ENCODE measurements at regions not wholly inside any gene's neighbourhood (a gene's known extent, or its start where the extent isn't known, plus 50 kb on each side); places are given as distances from the start of the nearest gene placed in this dataset.

- DNase-seq (ENCODE audit: low read depth in 2 of 3, low spot score in 2 of 3), result no peak
Measured at GRCh38 chr16:86285938-86286921, 224.1 kb upstream of the FOXF1 start.

GRCh38 chr16:86286991-86287663 is 223.2 kb upstream of the FOXF1 start:
- no peak for DNase-seq (ENCODE audit: low read depth in 2 of 3, low spot score in 2 of 3)

- no peak for DNase-seq (ENCODE audit: low read depth in 2 of 3, low spot score in 2 of 3)
Measured at GRCh38 chr16:86287664-86288201, 222.6 kb upstream of the FOXF1 start.

DNA sequence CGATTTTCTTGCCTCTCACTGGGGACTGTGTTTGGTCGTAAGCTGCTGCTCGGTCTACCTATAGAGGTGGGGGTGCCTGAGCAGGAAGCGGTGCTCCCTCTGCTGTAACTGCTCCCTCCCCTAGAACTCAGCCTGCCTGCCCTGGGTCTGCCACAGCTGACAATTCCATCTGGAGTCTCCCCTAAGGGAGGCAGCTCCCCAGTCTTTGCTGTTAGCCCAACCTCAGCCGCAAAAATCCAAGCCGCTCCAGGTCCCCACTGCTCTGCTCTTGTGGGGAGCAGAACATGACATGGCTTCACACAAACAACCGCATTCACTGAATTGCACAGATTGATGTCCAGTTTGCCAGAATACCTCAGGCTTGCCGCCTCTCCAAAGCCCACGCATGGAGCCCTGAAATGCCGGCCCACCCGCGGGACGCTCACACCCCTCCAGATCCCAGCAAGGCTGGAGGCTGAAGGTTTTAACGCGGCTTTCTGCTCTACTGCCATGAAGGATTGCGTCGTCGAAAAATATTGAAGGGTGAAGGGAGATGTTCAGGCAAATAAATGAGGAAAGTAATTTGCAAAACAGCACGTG is 221.5 kb upstream of the FOXF1 start:
- DNase-seq (ENCODE audit: low read depth in 2 of 3, low spot score in 2 of 3), result no peak

- DNase-seq (ENCODE audit: low read depth in 2 of 3, low spot score in 2 of 3), result no peak
Measured at GRCh38 chr16:86289304-86289703, 221.0 kb upstream of the FOXF1 start.

DNA sequence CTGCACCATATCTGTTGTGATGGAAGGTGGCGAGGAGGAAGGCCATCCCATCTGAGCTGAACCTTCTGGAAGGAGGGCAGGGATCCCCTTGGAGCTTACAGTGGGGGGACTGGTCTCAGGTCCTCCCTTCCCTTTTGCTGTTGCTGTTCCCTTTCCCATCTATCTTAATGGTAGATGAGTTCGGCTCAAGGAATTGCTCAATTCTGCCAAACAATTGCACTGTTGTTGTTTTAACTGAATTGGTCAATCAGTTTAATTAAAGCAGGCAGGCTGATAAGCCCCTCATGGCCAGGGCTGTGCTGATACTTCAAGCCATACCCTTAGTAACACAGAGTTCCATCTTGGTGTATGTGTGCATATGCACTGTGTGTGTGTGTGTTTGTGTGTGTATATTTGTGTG is 220.4 kb upstream of the FOXF1 start:
- DNase-seq (ENCODE audit: low read depth in 2 of 3, low spot score in 2 of 3), result no peak

DNA sequence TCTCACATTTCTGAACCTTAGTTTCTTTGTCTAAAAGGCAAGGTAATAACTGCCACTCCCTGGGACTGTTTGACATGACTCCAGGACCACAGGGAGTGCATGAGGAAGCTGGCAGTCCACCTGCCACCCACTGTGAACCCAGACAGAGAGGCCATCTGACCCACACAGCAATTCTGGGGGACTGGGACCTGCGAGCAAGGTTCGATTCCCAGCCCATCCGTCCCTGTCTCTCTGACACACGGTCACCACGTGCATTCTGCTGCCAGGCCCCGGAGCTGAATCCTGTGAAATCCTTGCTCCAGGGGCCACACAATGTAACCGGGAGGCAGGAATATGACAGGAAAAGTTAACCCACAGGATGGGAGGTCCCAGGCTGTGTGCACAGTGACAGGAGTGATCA is 218.8 kb upstream of the FOXF1 start:
- DNase-seq (ENCODE audit: low read depth in 2 of 3, low spot score in 2 of 3), result no peak

DNA sequence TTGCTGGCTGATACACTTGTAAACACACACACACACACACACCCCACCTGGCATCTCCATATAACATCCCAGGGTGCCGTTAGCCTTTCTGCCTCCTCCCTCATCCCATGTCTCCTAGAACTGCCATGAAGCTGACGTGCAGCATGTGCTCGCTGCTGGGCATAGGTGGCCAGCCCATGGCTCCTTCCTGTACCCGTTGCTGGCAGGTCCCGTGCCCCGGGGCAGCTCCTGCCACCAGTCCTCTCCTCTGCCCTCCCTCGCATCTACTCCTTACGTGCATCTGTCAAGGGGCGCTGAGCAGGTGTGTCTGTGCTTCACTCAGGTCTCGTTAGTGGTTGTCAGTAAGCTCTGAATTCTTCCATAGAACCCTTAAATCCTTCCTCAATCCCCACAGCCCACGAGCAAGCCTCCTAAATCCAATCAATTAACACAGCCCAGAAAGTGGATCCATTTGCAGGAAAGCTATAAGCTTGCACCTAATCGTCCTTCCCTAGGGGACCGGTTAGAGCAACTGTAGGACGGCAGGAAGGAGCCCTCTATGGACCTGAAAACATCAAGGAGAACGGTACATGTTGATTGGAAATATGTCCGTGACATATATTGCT is 218.1 kb upstream of the FOXF1 start:
- no peak for DNase-seq (ENCODE audit: low read depth in 2 of 3, low spot score in 2 of 3)

- no peak for DNase-seq (ENCODE audit: low read depth in 2 of 3, low spot score in 2 of 3)
Measured at GRCh38 chr16:86292942-86293341, 217.4 kb upstream of the FOXF1 start.

GRCh38 chr16:86293906-86294305 is 216.4 kb upstream of the FOXF1 start:
- DNase-seq (ENCODE audit: low read depth in 2 of 3, low spot score in 2 of 3), result no peak

- no peak for DNase-seq (ENCODE audit: low read depth in 2 of 3, low spot score in 2 of 3)
Measured at GRCh38 chr16:86294535-86295196, 215.7 kb upstream of the FOXF1 start.

DNA sequence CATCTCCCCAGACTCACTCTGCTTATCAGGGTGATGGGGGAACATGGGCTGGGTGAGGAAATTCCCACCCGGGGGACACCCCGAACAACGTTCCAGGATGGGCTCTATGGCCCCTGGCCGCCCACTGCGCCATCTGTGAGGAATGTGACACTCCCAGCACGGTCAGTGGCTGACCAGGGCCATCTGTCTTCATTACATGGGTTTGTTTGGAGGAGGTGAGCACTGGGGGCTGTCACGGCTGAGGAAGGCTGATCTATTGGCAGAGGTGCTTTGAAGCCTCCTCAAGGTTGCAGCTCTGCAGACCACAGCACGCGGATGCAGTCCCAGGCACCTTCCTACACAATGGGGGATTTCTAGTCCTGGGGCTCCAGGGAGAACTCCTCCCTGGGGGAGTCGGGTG is 214.1 kb upstream of the FOXF1 start:
- DNase-seq (ENCODE audit: low read depth in 2 of 3, low spot score in 2 of 3), result no peak

GRCh38 chr16:86297391-86297790 is 212.9 kb upstream of the FOXF1 start:
- no peak for DNase-seq (ENCODE audit: low read depth in 2 of 3, low spot score in 2 of 3)

GRCh38 chr16:86297866-86298757 is 212.2 kb upstream of the FOXF1 start:
- peak in 1 of 3 donors; percentile 10 for DNase-seq (ENCODE audit: low read depth in 2 of 3, low spot score in 2 of 3)

DNA sequence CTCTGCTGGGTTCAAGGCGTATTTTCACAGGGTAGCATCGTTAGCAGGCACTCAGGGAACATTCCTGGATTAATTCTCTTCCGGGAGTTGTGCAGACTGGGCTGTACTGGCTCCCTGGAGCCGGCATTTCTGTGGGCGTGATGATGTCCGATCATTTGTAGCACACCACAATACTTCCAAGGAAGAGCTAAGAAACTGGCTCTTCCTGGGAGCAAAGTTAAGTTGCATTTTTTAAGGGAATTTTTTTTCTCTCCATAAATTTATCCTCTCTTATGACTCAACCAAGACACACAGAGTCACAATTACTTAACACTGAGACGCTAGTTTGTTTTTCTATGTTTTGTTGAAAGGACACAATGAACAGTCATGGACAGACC is 211.6 kb upstream of the FOXF1 start:
- no peak for DNase-seq (ENCODE audit: low read depth in 2 of 3, low spot score in 2 of 3)

DNA sequence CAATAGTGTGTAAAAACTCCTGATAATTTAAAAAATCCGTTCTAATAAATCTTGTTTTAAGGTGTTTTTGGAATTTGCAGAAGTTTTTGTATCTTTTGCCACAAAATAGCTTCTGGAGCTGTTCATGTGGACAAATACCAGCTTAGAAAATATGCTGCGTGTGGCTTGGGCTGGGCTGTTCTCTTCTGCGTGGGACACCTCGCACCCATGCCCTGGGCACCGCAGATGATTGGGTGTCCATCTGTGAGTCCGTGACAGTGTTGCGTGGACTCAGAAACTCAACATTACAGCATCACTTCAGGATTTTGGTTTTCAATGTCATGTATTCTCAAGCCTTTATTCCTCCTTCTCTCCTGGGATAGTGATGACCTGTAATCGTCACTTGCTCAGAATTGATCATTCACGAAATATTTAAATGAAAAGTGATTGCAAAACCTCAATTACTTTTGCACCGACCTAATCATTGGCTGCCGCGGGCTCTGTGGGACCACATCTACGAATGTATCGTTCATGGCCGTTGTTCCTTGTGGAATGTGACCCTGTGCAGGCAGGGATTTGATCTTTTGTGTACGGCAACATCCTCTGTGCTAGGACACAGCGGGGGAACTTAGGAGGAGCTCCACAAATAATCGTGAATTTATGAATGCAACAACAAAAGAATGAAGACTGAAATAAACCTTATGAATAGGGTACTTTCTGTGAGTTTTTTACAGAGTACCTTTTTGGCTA is 210.3 kb upstream of the FOXF1 start:
- no peak for DNase-seq (ENCODE audit: low read depth in 2 of 3, low spot score in 2 of 3)

DNA sequence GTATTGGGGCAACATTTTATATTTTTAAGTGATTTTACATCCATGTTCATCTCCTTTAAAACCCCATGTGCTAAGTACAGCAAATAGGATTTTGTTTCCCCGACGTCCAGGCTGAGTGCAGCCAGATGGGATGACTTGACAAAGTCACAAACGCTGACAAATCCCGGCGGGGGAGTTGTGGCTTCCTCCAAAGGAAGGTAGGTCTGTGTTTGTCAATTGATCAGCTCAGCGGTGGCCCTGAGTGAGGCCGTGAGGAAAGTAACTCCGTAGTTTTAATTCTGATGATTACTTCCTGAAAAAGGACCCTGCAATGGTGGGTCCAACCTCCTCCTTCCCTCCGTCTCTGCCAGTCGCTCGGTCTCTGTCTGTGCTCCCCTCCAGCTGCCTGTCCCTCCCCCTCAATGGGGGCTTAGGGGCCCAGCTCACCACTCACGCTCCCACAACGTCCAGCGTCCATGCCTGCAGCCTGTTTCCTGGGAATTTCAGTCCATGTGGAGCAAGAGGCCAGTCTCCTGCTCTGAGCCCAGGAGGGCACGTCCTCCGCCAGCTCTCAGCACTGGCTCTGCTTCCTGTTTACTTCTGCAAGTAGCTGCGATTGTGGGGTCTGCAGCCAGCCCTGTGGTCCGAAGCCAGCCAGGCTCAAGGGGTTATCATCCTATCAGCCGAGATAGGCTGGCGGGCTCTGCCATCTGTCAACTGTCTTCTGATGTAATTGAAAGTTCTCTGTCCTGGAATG is 209.4 kb upstream of the FOXF1 start:
- peak in 2 of 3 donors; percentile 54 to 76 for DNase-seq (ENCODE audit: low read depth in 2 of 3, low spot score in 2 of 3)

All from hematopoietic multipotent progenitor cell (in vitro differentiated cells).